ENCODE measurements at regions not wholly inside any gene's neighbourhood (a gene's known extent, or its start where the extent isn't known, plus 50 kb on each side); places are given as distances from the start of the nearest gene placed in this dataset.

GRCh38 chr3:7867587-7867986, 634.0 kb upstream of the LMCD1 start:
- no peaks in the 10 kb centered on the region for H3K4me1 Mint-ChIP-seq (ENCODE audit: low read depth, unreplicated experiment)
- no peak for TF ChIP-seq CTCF (IDR thresholded peaks at IDR 0.05; ENCODE audit: partially characterized antibody, unreplicated experiment)
- no peak for DNase-seq
- peaks cover 4% of the 10 kb centered on the region for H3K9me3 Mint-ChIP-seq (ENCODE audit: unreplicated experiment)
- no peaks in the 10 kb centered on the region for H3K36me3 Mint-ChIP-seq (ENCODE audit: unreplicated experiment)
- no peak overlapping the region for H3K4me3 Mint-ChIP-seq (ENCODE audit: unreplicated experiment)
- H3K27me3 Mint-ChIP-seq (ENCODE audit: unreplicated experiment), result no peaks in the 10 kb centered on the region
- no peak overlapping the region for H3K27ac Mint-ChIP-seq (ENCODE audit: unreplicated experiment)

- no peak overlapping the region for H3K27ac Mint-ChIP-seq (ENCODE audit: unreplicated experiment)
Measured at GRCh38 chr3:7871003-7871560, 630.5 kb upstream of the LMCD1 start.

GRCh38 chr3:7874116-7874515, 627.5 kb upstream of the LMCD1 start:
- Mint-ChIP-seq H3K36me3 (ENCODE audit: unreplicated experiment) (no peaks in the 10 kb centered on the region), H3K4me1 (ENCODE audit: low read depth, unreplicated experiment) (no peaks in the 10 kb centered on the region), H3K27ac (ENCODE audit: unreplicated experiment) (no peak overlapping the region), H3K27me3 (ENCODE audit: unreplicated experiment) (no peaks in the 10 kb centered on the region), H3K9me3 (ENCODE audit: unreplicated experiment) (no peaks in the 10 kb centered on the region), H3K4me3 (ENCODE audit: unreplicated experiment) (no peak overlapping the region)
- no peak for TF ChIP-seq CTCF (IDR thresholded peaks at IDR 0.05; ENCODE audit: partially characterized antibody, unreplicated experiment)
- DNase-seq, result no peak

More at GRCh38 chr3:7871003-7871560, 630.5 kb upstream of the LMCD1 start:
- no peak for DNase-seq
- TF ChIP-seq CTCF (IDR thresholded peaks at IDR 0.05; ENCODE audit: partially characterized antibody, unreplicated experiment), result no peak
- Mint-ChIP-seq H3K4me3 (ENCODE audit: unreplicated experiment) (no peak overlapping the region), H3K9me3 (ENCODE audit: unreplicated experiment) (peaks cover 2% of the 10 kb centered on the region), H3K4me1 (ENCODE audit: low read depth, unreplicated experiment) (no peaks in the 10 kb centered on the region), H3K27me3 (ENCODE audit: unreplicated experiment) (no peaks in the 10 kb centered on the region), H3K36me3 (ENCODE audit: unreplicated experiment) (no peaks in the 10 kb centered on the region)

- H3K4me1 Mint-ChIP-seq (ENCODE audit: low read depth, unreplicated experiment), result no peaks in the 10 kb centered on the region
- no peaks in the 10 kb centered on the region for H3K9me3 Mint-ChIP-seq (ENCODE audit: unreplicated experiment)
- no peak overlapping the region for H3K4me3 Mint-ChIP-seq (ENCODE audit: unreplicated experiment)
- no peak for TF ChIP-seq CTCF (IDR thresholded peaks at IDR 0.05; ENCODE audit: partially characterized antibody, unreplicated experiment)
- no peaks in the 10 kb centered on the region for H3K27me3 Mint-ChIP-seq (ENCODE audit: unreplicated experiment)
- H3K36me3 Mint-ChIP-seq (ENCODE audit: unreplicated experiment), result no peaks in the 10 kb centered on the region
- no peak for DNase-seq
- no peak overlapping the region for H3K27ac Mint-ChIP-seq (ENCODE audit: unreplicated experiment)
Measured at GRCh38 chr3:7875925-7876324, 625.7 kb upstream of the LMCD1 start.

- no peak overlapping the region for H3K27ac Mint-ChIP-seq (ENCODE audit: unreplicated experiment)
- TF ChIP-seq CTCF (IDR thresholded peaks at IDR 0.05; ENCODE audit: partially characterized antibody, unreplicated experiment), result no peak
- no peak overlapping the region for H3K4me3 Mint-ChIP-seq (ENCODE audit: unreplicated experiment)
- no peaks in the 10 kb centered on the region for H3K9me3 Mint-ChIP-seq (ENCODE audit: unreplicated experiment)
- no peak for DNase-seq
- no peaks in the 10 kb centered on the region for H3K4me1 Mint-ChIP-seq (ENCODE audit: low read depth, unreplicated experiment)
- H3K27me3 Mint-ChIP-seq (ENCODE audit: unreplicated experiment), result no peaks in the 10 kb centered on the region
- H3K36me3 Mint-ChIP-seq (ENCODE audit: unreplicated experiment), result no peaks in the 10 kb centered on the region
Measured at GRCh38 chr3:7876741-7877297, 624.8 kb upstream of the LMCD1 start.
